K562 (cell line): ENCODE measurements at regions not wholly inside any gene's neighbourhood (a gene's known extent, or its start where the extent isn't known, plus 50 kb on each side); places are given as distances from the start of the nearest gene placed in this dataset.

ENCODE experiments used
- ATF3 ChIP-seq, 2 experiments: fragments of 450-650 bp in 1 of 2; sonication (generic) in 1 of 2; formaldehyde crosslinking in 1 of 2; IDR thresholded peaks in 1 of 2; conservative IDR thresholded peaks in 1 of 2; 2 replicates each; pipeline versions ENCODE4 v1.6.1 to v1.8.1; 2016 to 2023; ENCODE audit warnings: mild to moderate bottlenecking in 2 of 2, moderate library complexity in 2 of 2, inconsistent platforms in 1 of 2, missing genetic modification reagents in 1 of 2
- CREBBP ChIP-seq: IDR thresholded peaks from one replicate; pipeline ENCODE4 v1.6.1; 2012; ENCODE audit warnings: low read depth, mild to moderate bottlenecking, control low read depth, inconsistent platforms, low read length
- CSDE1 ChIP-seq, 2 experiments: fragments of 450-650 bp; IDR thresholded peaks; 2 replicates each; pipeline ENCODE4 v1.6.1; 2016; ENCODE audit warnings: mild to moderate bottlenecking in 1 of 2
- EZH2 ChIP-seq: IDR thresholded peaks from 2 replicates; pipeline ENCODE4 v1.6.1; 2012; ENCODE audit warnings: low read depth, mild to moderate bottlenecking, inconsistent platforms, low read length, borderline replicate concordance
- HDAC2 ChIP-seq: fragments of 450-650 bp; IDR thresholded peaks from 2 replicates; pipeline ENCODE4 v1.6.1; 2016; ENCODE audit warnings: mild to moderate bottlenecking
- HNRNPLL ChIP-seq: fragments of 200-400 bp; formaldehyde crosslinking; IDR thresholded peaks from 2 replicates; pipeline ENCODE4 v1.6.1; 2017; ENCODE audit warnings: low read length, low read depth, mild to moderate bottlenecking; ENCODE audit not compliant: poor library complexity, severe bottlenecking
- NFRKB ChIP-seq: fragments of 450-650 bp; IDR thresholded peaks from 2 replicates; pipeline ENCODE4 v1.6.1; 2016; ENCODE audit warnings: low read depth
- PCBP2 ChIP-seq: fragments of 200-400 bp; formaldehyde crosslinking; IDR thresholded peaks from 2 replicates; pipeline ENCODE4 v1.6.1; 2018; ENCODE audit warnings: low read length, low read depth, mild to moderate bottlenecking, moderate library complexity; ENCODE audit not compliant: poor library complexity, severe bottlenecking
- PHF21A ChIP-seq: fragments of 450-650 bp; IDR thresholded peaks from 2 replicates; pipeline ENCODE4 v1.6.1; 2017; ENCODE audit warnings: low read depth, borderline replicate concordance
- RAD21 ChIP-seq, 2 experiments: fragments of 250-450 bp in 1 of 2; fragments of 450-650 bp in 1 of 2; sonication (Bioruptor Pico) in 1 of 2; formaldehyde crosslinking in 1 of 2; IDR thresholded peaks in 1 of 2; conservative IDR thresholded peaks in 1 of 2; 2 replicates each; pipeline versions ENCODE4 v1.4.0 to v1.8.0; 2020 to 2022; ENCODE audit warnings: mild to moderate bottlenecking in 2 of 2, moderate library complexity in 1 of 2
- SUPT5H ChIP-seq: fragments of 450-650 bp; IDR thresholded peaks from 2 replicates; pipeline ENCODE4 v1.6.1; 2016
- TEAD1 ChIP-seq, 2 experiments: fragments of 450-650 bp in 1 of 2; sonication (generic) in 1 of 2; formaldehyde crosslinking; IDR thresholded peaks; 2 replicates each; pipeline versions ENCODE4 v1.4.0 to v1.8.0; 2020 to 2022; ENCODE audit warnings: mild to moderate bottlenecking in 2 of 2, missing genetic modification reagents in 1 of 2
- ZFX ChIP-seq: sonication (generic); formaldehyde crosslinking; IDR thresholded peaks from 2 replicates; pipeline ENCODE4 v1.8.0; 2022; ENCODE audit warnings: mild to moderate bottlenecking, missing genetic modification reagents, moderate library complexity

- TF ChIP-seq CREBBP (no peak), RAD21 (CRISPR knock-in tag; conservative IDR thresholded peaks at IDR 0.05 in 1 of 2, IDR thresholded peaks at IDR 0.05 in 1 of 2) (no peak), NFRKB (no peak), CSDE1 (IDR thresholded peaks at IDR 0.05) (no peak), HNRNPLL (no peak), PCBP2 (no peak), HDAC2 (no peak), TEAD1 (CRISPR knock-in tag; IDR thresholded peaks at IDR 0.05) (no peak), EZH2 (no peak), ZFX (CRISPR knock-in tag) (no peak), ATF3 (IDR thresholded peaks at IDR 0.05) (no peak), ATF3 (CRISPR knock-in tag; conservative IDR thresholded peaks at IDR 0.05) (no peak), PHF21A (no peak), SUPT5H (no peak)
Observed at GRCh38 chr4:31026256-31026655, 306.1 kb downstream of the PCDH7 start.
